B cell (primary cell): ENCODE measurements at regions not wholly inside any gene's neighbourhood (a gene's known extent, or its start where the extent isn't known, plus 50 kb on each side); places are given as distances from the start of the nearest gene placed in this dataset.

Experiments
- ATAC-seq: fragments of 200-7000 bp; cut with Tn5 transposase; one replicate; pipeline ENCODE4 v1.10.0; 2021; ENCODE audit warnings: low read depth, mild to moderate bottlenecking, moderate number of reproducible peaks, moderate library complexity
- CTCF ChIA-PET: fragments of 350-600 bp; sonication (Branson Sonifier 250); formaldehyde crosslinking; loops from one replicate; lab custom pipeline; 2021; ENCODE audit warnings: antibody characterized with exemption, inconsistent platforms; lab: Charles Lee
- POLR2A ChIA-PET: fragments of 350-600 bp; sonication (Branson Sonifier 250); formaldehyde crosslinking; loops from one replicate; lab custom pipeline; 2021; ENCODE audit warnings: antibody characterized with exemption; lab: Charles Lee
- DNase-seq: peaks from one replicate; pipeline ENCODE4 v3.0.0; 2013
- H2AFZ ChIP-seq: 2 replicates; pipeline ENCODE4 v1.6.1; 2012; ENCODE audit warnings: mild to moderate bottlenecking, low read depth, low read length; ENCODE audit not compliant: insufficient read depth, poor library complexity, severe bottlenecking
- H3K27ac ChIP-seq, 2 donors: 1 replicate in 1 of 2; 2 replicates in 1 of 2; pipeline ENCODE4 v1.5.1; 2012 to 2013; ENCODE audit warnings: low read length in 2 of 2, mild to moderate bottlenecking in 2 of 2, moderate library complexity in 1 of 2
- H3K27me3 ChIP-seq, 4 experiments: fragments of 200-600 bp in 1 of 4; sonication (generic) in 1 of 4; replicated peaks in 1 of 4; 1 replicate in 2 of 4; 2 replicates in 2 of 4; pipeline versions ENCODE4 v1.6.1 to v1.7.0; 2013 to 2016; ENCODE audit warnings: low read length in 3 of 4, mild to moderate bottlenecking in 2 of 4, mixed read lengths in 1 of 4, moderate library complexity in 1 of 4; ENCODE audit not compliant: insufficient read depth in 4 of 4, control insufficient read depth in 3 of 4; ENCODE audit errors: control extremely low read depth in 1 of 4
- H3K36me3 ChIP-seq, 2 experiments: replicated peaks in 1 of 2; 1 replicate in 1 of 2; 2 replicates in 1 of 2; pipeline versions ENCODE4 v1.6.1 to v1.7.1; 2013; ENCODE audit warnings: low read length in 1 of 2; ENCODE audit not compliant: insufficient read depth in 2 of 2, control insufficient read depth in 1 of 2; ENCODE audit errors: control extremely low read depth in 1 of 2, extremely low read depth in 1 of 2
- H3K4me1 ChIP-seq, 2 donors: fragments of 200-600 bp in 1 of 2; sonication (generic) in 1 of 2; 1 replicate in 1 of 2; 2 replicates in 1 of 2; pipeline versions ENCODE4 v1.5.1 to v1.6.1; 2013 to 2017; ENCODE audit warnings: low read length in 2 of 2; ENCODE audit not compliant: control insufficient read depth in 2 of 2, insufficient read depth in 2 of 2
- H3K4me2 ChIP-seq: replicated peaks from 2 replicates; pipeline ENCODE3; 2012; ENCODE audit warnings: mild to moderate bottlenecking, low read depth, low read length; ENCODE audit not compliant: poor library complexity, severe bottlenecking
- H3K4me3 ChIP-seq, 5 experiments: fragments of 200-600 bp in 1 of 5; sonication (generic) in 1 of 5; 1 replicate in 3 of 5; 2 replicates in 2 of 5; pipeline versions ENCODE4 v1.5.1 to v1.7.0; 2011 to 2016; ENCODE audit warnings: low read length in 4 of 5, mild to moderate bottlenecking in 4 of 5, low read depth in 2 of 5, control low read depth in 1 of 5, moderate library complexity in 1 of 5; ENCODE audit not compliant: insufficient read depth in 1 of 5; ENCODE audit errors: control extremely low read depth in 1 of 5, extremely low read depth in 1 of 5
- H3K79me2 ChIP-seq: fragments of 200-600 bp; sonication (generic); one replicate; pipeline ENCODE4 v1.6.0; 2016; ENCODE audit warnings: low read length; ENCODE audit not compliant: control insufficient read depth, insufficient read depth
- H3K9ac ChIP-seq: fragments of 200-600 bp; sonication (generic); 2 replicates; pipeline ENCODE4 v1.6.1; 2017; ENCODE audit warnings: mild to moderate bottlenecking, low read length, moderate library complexity
- H3K9me3 ChIP-seq, 3 donors: one replicate each; pipeline versions ENCODE4 v1.6.1 to v1.7.1; 2013; ENCODE audit warnings: low read length in 2 of 3; ENCODE audit not compliant: control insufficient read depth in 2 of 3, insufficient read depth in 1 of 3; ENCODE audit errors: control extremely low read depth in 1 of 3
- H4K20me1 ChIP-seq: 2 replicates; pipeline ENCODE4 v1.6.0; 2012; ENCODE audit warnings: mild to moderate bottlenecking, low read length; ENCODE audit not compliant: insufficient read depth, control insufficient read depth, poor library complexity, severe bottlenecking
- H3K27ac Mint-ChIP-seq: one replicate; pipeline ENCODE4 v1.8.0; 2021; ENCODE audit warnings: mixed read lengths
- H3K27me3 Mint-ChIP-seq: one replicate; pipeline ENCODE4 v1.8.0; 2021; ENCODE audit warnings: mixed read lengths
- H3K4me1 Mint-ChIP-seq: one replicate; pipeline ENCODE4 v1.8.0; 2021; ENCODE audit warnings: mixed read lengths
- H3K4me3 Mint-ChIP-seq: one replicate; pipeline ENCODE4 v1.8.0; 2021; ENCODE audit warnings: mixed read lengths
- H3K9me3 Mint-ChIP-seq: one replicate; pipeline ENCODE4 v1.8.0; 2022; ENCODE audit warnings: mixed read lengths; ENCODE audit not compliant: insufficient read depth
- EZH2 ChIP-seq: IDR thresholded peaks from 2 replicates; pipeline ENCODE4 v1.6.1; 2012; ENCODE audit warnings: borderline replicate concordance, low read depth, mild to moderate bottlenecking, moderate library complexity, low read length; ENCODE audit not compliant: insufficient read depth, poor library complexity, severe bottlenecking
- intact Hi-C: fragments of 100-400 bp; cut with micrococcal nuclease; formaldehyde crosslinking; loops from one replicate; pipeline ENCODE4 v1.10.0; 2022
- TF ChIP-seq, protein P1 (sequence below): fragments of 200-600 bp; IDR thresholded peaks from one replicate; pipeline ENCODE4 v1.8.0; 2022; ENCODE audit warnings: antibody characterized with exemption, mild to moderate bottlenecking

DNA sequence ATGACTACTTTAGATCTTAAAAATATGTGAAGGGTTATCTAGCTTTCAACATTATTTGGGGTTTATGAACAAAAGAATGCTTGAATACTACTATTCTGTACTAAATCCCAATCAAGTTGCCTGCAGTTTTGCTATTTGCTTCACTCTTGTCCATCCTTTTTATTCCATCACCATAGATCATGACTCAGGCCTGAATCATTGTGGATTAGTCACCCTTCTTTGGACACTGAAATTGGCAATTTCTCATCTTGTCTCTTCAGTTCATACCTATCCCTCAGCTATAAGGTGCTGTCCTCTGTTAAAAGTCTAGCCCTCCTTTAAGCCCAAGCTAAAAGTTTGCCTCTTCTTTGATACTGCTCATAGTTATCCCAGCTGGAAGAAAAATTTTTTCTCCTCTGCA is 199.1 kb downstream of the CENPW start:
- no peaks in the 10 kb centered on the region for H3K27me3 ChIP-seq
- no peak overlapping the region for H3K27ac ChIP-seq
- no peaks in the 10 kb centered on the region for H3K79me2 ChIP-seq
- Mint-ChIP-seq H3K4me3 (no peak overlapping the region), H3K27me3 (no peaks in the 10 kb centered on the region), H3K9me3 (no peaks in the 10 kb centered on the region), H3K27ac (no peak overlapping the region), H3K4me1 (no peaks in the 10 kb centered on the region)
- no peak overlapping the region for H3K9ac ChIP-seq
- no peaks in the 10 kb centered on the region for H3K9me3 ChIP-seq
- ChIA-PET CTCF (no interaction called here), POLR2A (no interaction called here)
- no peak overlapping the region for H2AFZ ChIP-seq
- no peak for TF ChIP-seq EZH2
- TF ChIP-seq, protein P1, sequence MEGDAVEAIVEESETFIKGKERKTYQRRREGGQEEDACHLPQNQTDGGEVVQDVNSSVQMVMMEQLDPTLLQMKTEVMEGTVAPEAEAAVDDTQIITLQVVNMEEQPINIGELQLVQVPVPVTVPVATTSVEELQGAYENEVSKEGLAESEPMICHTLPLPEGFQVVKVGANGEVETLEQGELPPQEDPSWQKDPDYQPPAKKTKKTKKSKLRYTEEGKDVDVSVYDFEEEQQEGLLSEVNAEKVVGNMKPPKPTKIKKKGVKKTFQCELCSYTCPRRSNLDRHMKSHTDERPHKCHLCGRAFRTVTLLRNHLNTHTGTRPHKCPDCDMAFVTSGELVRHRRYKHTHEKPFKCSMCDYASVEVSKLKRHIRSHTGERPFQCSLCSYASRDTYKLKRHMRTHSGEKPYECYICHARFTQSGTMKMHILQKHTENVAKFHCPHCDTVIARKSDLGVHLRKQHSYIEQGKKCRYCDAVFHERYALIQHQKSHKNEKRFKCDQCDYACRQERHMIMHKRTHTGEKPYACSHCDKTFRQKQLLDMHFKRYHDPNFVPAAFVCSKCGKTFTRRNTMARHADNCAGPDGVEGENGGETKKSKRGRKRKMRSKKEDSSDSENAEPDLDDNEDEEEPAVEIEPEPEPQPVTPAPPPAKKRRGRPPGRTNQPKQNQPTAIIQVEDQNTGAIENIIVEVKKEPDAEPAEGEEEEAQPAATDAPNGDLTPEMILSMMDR, result no peak
- intact Hi-C loops, result no loop called here
- ATAC-seq (no peak), DNase-seq (no peak)
- H4K20me1 ChIP-seq, result no peaks in the 10 kb centered on the region
- H3K4me2 ChIP-seq, result no peak overlapping the region
- H3K36me3 ChIP-seq, result no peaks in the 10 kb centered on the region
- no peaks in the 10 kb centered on the region for H3K4me1 ChIP-seq
- no peak overlapping the region for H3K4me3 ChIP-seq

DNA sequence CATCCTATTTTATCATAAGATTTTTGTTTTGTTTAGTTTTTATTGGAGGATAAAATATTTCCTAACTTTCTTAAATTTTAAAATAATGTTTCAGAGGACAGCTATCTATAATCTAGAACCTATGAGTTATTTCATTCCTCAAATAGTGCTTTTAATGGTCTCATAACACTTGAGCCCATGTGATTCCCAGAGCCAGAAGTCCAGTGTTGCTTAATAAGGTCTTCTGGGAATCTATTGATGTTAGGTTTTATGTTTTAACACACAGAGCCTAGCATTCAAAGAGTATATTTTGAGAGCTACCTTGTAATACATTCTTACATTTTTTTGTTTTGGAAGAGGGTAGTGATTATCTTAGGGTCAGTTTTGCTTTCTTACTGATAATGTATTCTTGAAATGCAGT is 200.2 kb downstream of the CENPW start:
- CTCF ChIA-PET, result no interaction called here
- Histone ChIP-seq H3K27me3 (no peaks in the 10 kb centered on the region), H3K9ac (no peak overlapping the region), H3K4me2 (no peak overlapping the region), H3K79me2 (no peaks in the 10 kb centered on the region), H3K4me1 (no peaks in the 10 kb centered on the region), H3K4me3 (no peak overlapping the region), H3K36me3 (no peaks in the 10 kb centered on the region), H2AFZ (no peak overlapping the region), H3K27ac (no peak overlapping the region), H3K9me3 (no peaks in the 10 kb centered on the region), H4K20me1 (no peaks in the 10 kb centered on the region)
- TF ChIP-seq EZH2, result no peak
- TF ChIP-seq, protein P1, result no peak
- DNase-seq (no peak), ATAC-seq (no peak)
- Mint-ChIP-seq H3K4me3 (no peak overlapping the region), H3K27ac (no peak overlapping the region), H3K27me3 (no peaks in the 10 kb centered on the region), H3K4me1 (no peaks in the 10 kb centered on the region), H3K9me3 (no peaks in the 10 kb centered on the region)
- intact Hi-C loops, result no loop called here
- POLR2A ChIA-PET, result no interaction called here
